ENCODE measurements at regions not wholly inside any gene's neighbourhood (a gene's known extent, or its start where the extent isn't known, plus 50 kb on each side); places are given as distances from the start of the nearest gene placed in this dataset.

GRCh38 chr5:36452424-36453006 lies 150.8 kb upstream of the RANBP3L start:
- no peak for DNase-seq
- H3K9ac ChIP-seq (ENCODE audit: low read length), result no peak overlapping the region
- no CpG with 5 or more reads among the region's 4 CpGs for WGBS (ENCODE audit: extremely low coverage, insufficient coverage, low lambda C conversion rate)

GRCh38 chr5:36457511-36458270 lies 148.7 kb upstream of the SLC1A3 start:
- Histone ChIP-seq H4K8ac (ENCODE audit: low read depth, low read length) (no peak overlapping the region), H2AK5ac (ENCODE audit: low read length) (no peak overlapping the region), H3K23ac (ENCODE audit: low read length) (no peak overlapping the region), H3K56ac (ENCODE audit: low read length) (no peak overlapping the region), H3K36me3 (ENCODE audit: control insufficient read depth, insufficient read depth, low read length) (no peaks in the 10 kb centered on the region), H3K79me2 (ENCODE audit: control insufficient read depth, insufficient read depth, low read length) (no peaks in the 10 kb centered on the region), H3K4me3 (ENCODE audit: low read length) (no peak overlapping the region), H3K18ac (ENCODE audit: low read length) (peak overlapping the region; percentile 31), H3K9ac (ENCODE audit: low read length) (no peak overlapping the region), H3K79me1 (ENCODE audit: low read length) (no peaks in the 10 kb centered on the region), H3K4me1 (ENCODE audit: control insufficient read depth, low read depth, low read length) (no peaks in the 10 kb centered on the region), H3K4ac (ENCODE audit: low read depth, low read length) (no peak overlapping the region), H3K27me3 (ENCODE audit: insufficient read depth, low read length, poor library complexity) (no peaks in the 10 kb centered on the region), H3K27ac (ENCODE audit: low read depth, low read length) (no peak overlapping the region), H4K5ac (ENCODE audit: low read length) (no peak overlapping the region), H3K4me2 (ENCODE audit: low read length) (no peak overlapping the region), H2BK15ac (replicated peaks; ENCODE audit: low read depth) (no peak overlapping the region), H2BK120ac (ENCODE audit: low read depth, low read length) (no peak overlapping the region), H2BK5ac (ENCODE audit: low read length) (no peak overlapping the region)
- no CpG with 5 or more reads among the region's 3 CpGs for WGBS (ENCODE audit: extremely low coverage, insufficient coverage, low lambda C conversion rate)
- DNase-seq, result no peak

More at GRCh38 chr5:36452424-36453006, 150.8 kb upstream of the RANBP3L start:
- Histone ChIP-seq H3K18ac (ENCODE audit: low read length) (no peak overlapping the region), H2AK5ac (ENCODE audit: low read length) (no peak overlapping the region), H2BK5ac (ENCODE audit: low read length) (no peak overlapping the region), H3K79me2 (ENCODE audit: control insufficient read depth, insufficient read depth, low read length) (no peaks in the 10 kb centered on the region), H3K4ac (ENCODE audit: low read depth, low read length) (no peak overlapping the region), H3K23ac (ENCODE audit: low read length) (no peak overlapping the region), H3K36me3 (ENCODE audit: control insufficient read depth, insufficient read depth, low read length) (no peaks in the 10 kb centered on the region), H2BK120ac (ENCODE audit: low read depth, low read length) (no peak overlapping the region), H3K4me1 (ENCODE audit: control insufficient read depth, low read depth, low read length) (no peaks in the 10 kb centered on the region), H3K27ac (ENCODE audit: low read depth, low read length) (no peak overlapping the region), H4K5ac (ENCODE audit: low read length) (no peak overlapping the region), H2BK15ac (replicated peaks; ENCODE audit: low read depth) (no peak overlapping the region), H3K4me2 (ENCODE audit: low read length) (no peak overlapping the region), H3K56ac (ENCODE audit: low read length) (no peak overlapping the region), H4K8ac (ENCODE audit: low read depth, low read length) (no peak overlapping the region), H3K27me3 (ENCODE audit: insufficient read depth, low read length, poor library complexity) (no peaks in the 10 kb centered on the region), H3K4me3 (ENCODE audit: low read length) (no peak overlapping the region), H3K79me1 (ENCODE audit: low read length) (no peaks in the 10 kb centered on the region)

GRCh38 chr5:36458746-36459145 lies 147.7 kb upstream of the SLC1A3 start:
- DNase-seq, result no peak
- H3K23ac ChIP-seq (ENCODE audit: low read length), result no peak overlapping the region
- WGBS (ENCODE audit: extremely low coverage, insufficient coverage, low lambda C conversion rate), result no CpG with 5 or more reads among the region's 3 CpGs

GRCh38 chr5:36459176-36460135 lies 146.9 kb upstream of the SLC1A3 start:
- H3K56ac ChIP-seq (ENCODE audit: low read length), result no peak overlapping the region
- no peak overlapping the region for H2BK120ac ChIP-seq (ENCODE audit: low read depth, low read length)
- WGBS (ENCODE audit: extremely low coverage, insufficient coverage, low lambda C conversion rate), result no CpG with 5 or more reads among the region's 5 CpGs
- H3K36me3 ChIP-seq (ENCODE audit: control insufficient read depth, insufficient read depth, low read length), result no peaks in the 10 kb centered on the region
- H3K4me2 ChIP-seq (ENCODE audit: low read length), result no peak overlapping the region
- no peaks in the 10 kb centered on the region for H3K4me1 ChIP-seq (ENCODE audit: control insufficient read depth, low read depth, low read length)
- H3K9ac ChIP-seq (ENCODE audit: low read length), result no peak overlapping the region
- H3K27me3 ChIP-seq (ENCODE audit: insufficient read depth, low read length, poor library complexity), result no peaks in the 10 kb centered on the region
- no peak overlapping the region for H2AK5ac ChIP-seq (ENCODE audit: low read length)
- no peak overlapping the region for H2BK5ac ChIP-seq (ENCODE audit: low read length)
- no peak overlapping the region for H3K27ac ChIP-seq (ENCODE audit: low read depth, low read length)
- H3K23ac ChIP-seq (ENCODE audit: low read length), result no peak overlapping the region
- H3K79me1 ChIP-seq (ENCODE audit: low read length), result no peaks in the 10 kb centered on the region
- peak; percentile 73 for DNase-seq
- H4K5ac ChIP-seq (ENCODE audit: low read length), result no peak overlapping the region
- no peak overlapping the region for H2BK15ac ChIP-seq (replicated peaks; ENCODE audit: low read depth)
- no peak overlapping the region for H3K4me3 ChIP-seq (ENCODE audit: low read length)
- H4K8ac ChIP-seq (ENCODE audit: low read depth, low read length), result no peak overlapping the region
- H3K4ac ChIP-seq (ENCODE audit: low read depth, low read length), result no peak overlapping the region
- H3K79me2 ChIP-seq (ENCODE audit: control insufficient read depth, insufficient read depth, low read length), result no peaks in the 10 kb centered on the region
- H3K18ac ChIP-seq (ENCODE audit: low read length), result no peak overlapping the region

More at GRCh38 chr5:36458746-36459145, 147.7 kb upstream of the SLC1A3 start:
- no peak overlapping the region for H3K4me2 ChIP-seq (ENCODE audit: low read length)
- no peak overlapping the region for H4K5ac ChIP-seq (ENCODE audit: low read length)
- no peak overlapping the region for H4K8ac ChIP-seq (ENCODE audit: low read depth, low read length)
- no peak overlapping the region for H3K4me3 ChIP-seq (ENCODE audit: low read length)
- no peak overlapping the region for H3K9ac ChIP-seq (ENCODE audit: low read length)
- no peak overlapping the region for H3K18ac ChIP-seq (ENCODE audit: low read length)
- H3K27me3 ChIP-seq (ENCODE audit: insufficient read depth, low read length, poor library complexity), result no peaks in the 10 kb centered on the region
- no peak overlapping the region for H2BK5ac ChIP-seq (ENCODE audit: low read length)
- H3K79me2 ChIP-seq (ENCODE audit: control insufficient read depth, insufficient read depth, low read length), result no peaks in the 10 kb centered on the region
- H3K27ac ChIP-seq (ENCODE audit: low read depth, low read length), result no peak overlapping the region
- H2BK15ac ChIP-seq (replicated peaks; ENCODE audit: low read depth), result no peak overlapping the region
- no peaks in the 10 kb centered on the region for H3K36me3 ChIP-seq (ENCODE audit: control insufficient read depth, insufficient read depth, low read length)
- H2AK5ac ChIP-seq (ENCODE audit: low read length), result no peak overlapping the region
- H3K56ac ChIP-seq (ENCODE audit: low read length), result no peak overlapping the region
- no peak overlapping the region for H2BK120ac ChIP-seq (ENCODE audit: low read depth, low read length)
- H3K79me1 ChIP-seq (ENCODE audit: low read length), result no peaks in the 10 kb centered on the region
- H3K4me1 ChIP-seq (ENCODE audit: control insufficient read depth, low read depth, low read length), result no peaks in the 10 kb centered on the region
- H3K4ac ChIP-seq (ENCODE audit: low read depth, low read length), result no peak overlapping the region

GRCh38 chr5:36462295-36463021 lies 143.9 kb upstream of the SLC1A3 start:
- Histone ChIP-seq H3K4me2 (ENCODE audit: low read length) (no peak overlapping the region), H3K4ac (ENCODE audit: low read depth, low read length) (no peak overlapping the region), H3K27ac (ENCODE audit: low read depth, low read length) (no peak overlapping the region), H4K5ac (ENCODE audit: low read length) (no peak overlapping the region), H3K79me1 (ENCODE audit: low read length) (no peaks in the 10 kb centered on the region), H3K36me3 (ENCODE audit: control insufficient read depth, insufficient read depth, low read length) (no peaks in the 10 kb centered on the region), H3K56ac (ENCODE audit: low read length) (no peak overlapping the region), H3K9ac (ENCODE audit: low read length) (no peak overlapping the region), H2BK120ac (ENCODE audit: low read depth, low read length) (no peak overlapping the region), H3K23ac (ENCODE audit: low read length) (no peak overlapping the region), H4K8ac (ENCODE audit: low read depth, low read length) (no peak overlapping the region), H2BK5ac (ENCODE audit: low read length) (no peak overlapping the region), H2BK15ac (replicated peaks; ENCODE audit: low read depth) (no peak overlapping the region), H3K27me3 (ENCODE audit: insufficient read depth, low read length, poor library complexity) (no peaks in the 10 kb centered on the region), H3K79me2 (ENCODE audit: control insufficient read depth, insufficient read depth, low read length) (no peaks in the 10 kb centered on the region), H3K18ac (ENCODE audit: low read length) (no peak overlapping the region), H2AK5ac (ENCODE audit: low read length) (no peak overlapping the region), H3K4me3 (ENCODE audit: low read length) (no peak overlapping the region), H3K4me1 (ENCODE audit: control insufficient read depth, low read depth, low read length) (no peaks in the 10 kb centered on the region)
- no CpG with 5 or more reads among the region's 5 CpGs for WGBS (ENCODE audit: extremely low coverage, insufficient coverage, low lambda C conversion rate)
- no peak for DNase-seq

All from mesendoderm (in vitro differentiated cells).